SK-N-SH treated with all-trans-retinoic acid at 6 μM for 48 hours (cell line): ENCODE measurements at regions not wholly inside any gene's neighbourhood (a gene's known extent, or its start where the extent isn't known, plus 50 kb on each side); places are given as distances from the start of the nearest gene placed in this dataset.

Experiments
- ATAC-seq: fragments of 200-7000 bp; cut with Tn5 transposase; 3 replicates; pipeline ENCODE4 v1.9.1; 2020; ENCODE audit warnings: mild to moderate bottlenecking, moderate library complexity
- BACH2 ChIP-seq: fragments of 250-450 bp; sonication (Bioruptor Pico); IDR thresholded peaks from 2 replicates; pipeline ENCODE4 v1.9.0; 2021; ENCODE audit warnings: mild to moderate bottlenecking, borderline replicate concordance
- CSDC2 ChIP-seq: fragments of 250-450 bp; sonication (Bioruptor Pico); IDR thresholded peaks from 2 replicates; pipeline ENCODE4 v1.5.0; 2020; ENCODE audit warnings: mild to moderate bottlenecking, moderate library complexity
- ESRRG ChIP-seq: fragments of 250-450 bp; sonication (Bioruptor Pico); IDR thresholded peaks from 2 replicates; pipeline ENCODE4 v1.6.1; 2021; ENCODE audit warnings: mild to moderate bottlenecking
- ISL1 ChIP-seq: fragments of 250-450 bp; sonication (Bioruptor Pico); IDR thresholded peaks from 2 replicates; pipeline ENCODE4 v2.1.2; 2022; ENCODE audit warnings: mild to moderate bottlenecking, moderate library complexity
- OSR1 ChIP-seq: fragments of 250-450 bp; sonication (Bioruptor Pico); IDR thresholded peaks from 2 replicates; pipeline ENCODE4 v1.8.0; 2022; ENCODE audit warnings: moderate library complexity, mild to moderate bottlenecking, inconsistent platforms
- PATZ1 ChIP-seq: fragments of 250-450 bp; sonication (Bioruptor Pico); IDR thresholded peaks from 2 replicates; pipeline ENCODE4 v1.8.0; 2020; ENCODE audit warnings: mild to moderate bottlenecking, moderate library complexity, borderline replicate concordance
- RARB ChIP-seq: fragments of 250-450 bp; sonication (Bioruptor Pico); IDR thresholded peaks from 2 replicates; pipeline ENCODE4 v1.8.0; 2021; ENCODE audit warnings: mild to moderate bottlenecking, moderate library complexity
- SNAI2 ChIP-seq: fragments of 250-450 bp; sonication (Bioruptor Pico); IDR thresholded peaks from 2 replicates; pipeline ENCODE4 v1.5.0; 2020; ENCODE audit warnings: mild to moderate bottlenecking, moderate library complexity
- TCF4 ChIP-seq: fragments of 250-450 bp; sonication (Bioruptor Pico); IDR thresholded peaks from 2 replicates; pipeline ENCODE4 v1.8.0; 2021; ENCODE audit warnings: mild to moderate bottlenecking, moderate library complexity, borderline replicate concordance
- TOX ChIP-seq: fragments of 250-450 bp; sonication (Bioruptor Pico); IDR thresholded peaks from 2 replicates; pipeline ENCODE4 v1.8.0; 2021; ENCODE audit warnings: mild to moderate bottlenecking, moderate library complexity, borderline replicate concordance
- ZC3H10 ChIP-seq: fragments of 250-450 bp; sonication (Bioruptor Pico); IDR thresholded peaks from 2 replicates; pipeline ENCODE4 v1.5.1; 2021; ENCODE audit warnings: mild to moderate bottlenecking, moderate library complexity
- ZFP30 ChIP-seq: fragments of 450-650 bp; formaldehyde crosslinking; IDR thresholded peaks from 2 replicates; pipeline ENCODE4 v1.5.0; 2022; ENCODE audit warnings: mild to moderate bottlenecking, moderate library complexity
- ZNF565 ChIP-seq: fragments of 450-650 bp; formaldehyde crosslinking; conservative IDR thresholded peaks from 2 replicates; pipeline ENCODE4 v1.5.0; 2020; ENCODE audit warnings: low read depth, mild to moderate bottlenecking, moderate library complexity
- ZNF70 ChIP-seq: fragments of 450-650 bp; formaldehyde crosslinking; IDR thresholded peaks from 2 replicates; pipeline ENCODE4 v1.5.0; 2020; ENCODE audit warnings: mild to moderate bottlenecking, moderate library complexity
- ZNF8 ChIP-seq: fragments of 450-650 bp; formaldehyde crosslinking; IDR thresholded peaks from 2 replicates; pipeline ENCODE4 v1.5.0; 2020; ENCODE audit warnings: mild to moderate bottlenecking, moderate library complexity
- TF ChIP-seq, protein P1 (sequence below): fragments of 250-450 bp; sonication (Bioruptor Pico); IDR thresholded peaks from 2 replicates; pipeline ENCODE4 v1.5.1; 2020; ENCODE audit warnings: low read depth, mild to moderate bottlenecking, moderate library complexity
- TF ChIP-seq, protein P2 (sequence below): fragments of 250-450 bp; sonication (Bioruptor Pico); IDR thresholded peaks from 2 replicates; pipeline ENCODE4 v1.8.0; 2021; ENCODE audit warnings: low read depth, mild to moderate bottlenecking, moderate library complexity, borderline replicate concordance
- TF ChIP-seq, protein P3 (sequence below): fragments of 250-450 bp; sonication (Bioruptor Pico); IDR thresholded peaks from 2 replicates; pipeline ENCODE4 v1.5.0; 2020; ENCODE audit warnings: mild to moderate bottlenecking, moderate library complexity

- no peak for ATAC-seq
- TF ChIP-seq ZNF70 (CRISPR knock-in tag) (no peak), ESRRG (CRISPR knock-in tag) (no peak), ZFP30 (no peak)
- TF ChIP-seq, protein P1, sequence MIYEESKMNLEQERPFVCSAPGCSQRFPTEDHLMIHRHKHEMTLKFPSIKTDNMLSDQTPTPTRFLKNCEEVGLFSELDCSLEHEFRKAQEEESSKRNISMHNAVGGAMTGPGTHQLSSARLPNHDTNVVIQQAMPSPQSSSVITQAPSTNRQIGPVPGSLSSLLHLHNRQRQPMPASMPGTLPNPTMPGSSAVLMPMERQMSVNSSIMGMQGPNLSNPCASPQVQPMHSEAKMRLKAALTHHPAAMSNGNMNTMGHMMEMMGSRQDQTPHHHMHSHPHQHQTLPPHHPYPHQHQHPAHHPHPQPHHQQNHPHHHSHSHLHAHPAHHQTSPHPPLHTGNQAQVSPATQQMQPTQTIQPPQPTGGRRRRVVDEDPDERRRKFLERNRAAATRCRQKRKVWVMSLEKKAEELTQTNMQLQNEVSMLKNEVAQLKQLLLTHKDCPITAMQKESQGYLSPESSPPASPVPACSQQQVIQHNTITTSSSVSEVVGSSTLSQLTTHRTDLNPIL (CRISPR knock-in tag), result no peak
- TF ChIP-seq, all 23 proteins: peak for 0
Measured at GRCh38 chr11:106470230-106470629, 392.8 kb downstream of the AASDHPPT start.

DNA sequence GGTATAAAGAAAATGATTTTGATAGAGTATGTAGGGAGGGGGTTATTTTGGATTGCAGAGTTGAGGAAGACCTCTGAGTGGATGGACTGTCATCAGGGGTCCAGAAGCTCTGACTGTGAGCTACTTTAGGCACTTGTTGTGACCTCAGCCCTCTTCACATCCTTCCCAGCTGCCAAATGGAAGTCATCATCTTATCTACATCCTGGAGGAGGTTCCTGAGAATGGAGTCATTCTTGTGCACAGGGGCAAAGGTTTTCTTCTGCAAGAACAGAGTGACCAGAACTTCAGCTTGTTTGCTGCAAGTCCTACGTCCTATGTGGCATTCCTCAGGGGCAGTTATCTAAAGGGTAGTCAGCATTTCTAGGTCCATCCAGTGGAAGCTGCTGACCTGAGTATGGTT is 393.8 kb downstream of the AASDHPPT start:
- TF ChIP-seq, protein P1 (CRISPR knock-in tag), result no peak
- no peak for TF ChIP-seq ZC3H10
- no peak for TF ChIP-seq TOX (CRISPR knock-in tag)
- TF ChIP-seq ISL1 (CRISPR knock-in tag), result no peak
- no peak for TF ChIP-seq OSR1
- no peak for ATAC-seq

DNA sequence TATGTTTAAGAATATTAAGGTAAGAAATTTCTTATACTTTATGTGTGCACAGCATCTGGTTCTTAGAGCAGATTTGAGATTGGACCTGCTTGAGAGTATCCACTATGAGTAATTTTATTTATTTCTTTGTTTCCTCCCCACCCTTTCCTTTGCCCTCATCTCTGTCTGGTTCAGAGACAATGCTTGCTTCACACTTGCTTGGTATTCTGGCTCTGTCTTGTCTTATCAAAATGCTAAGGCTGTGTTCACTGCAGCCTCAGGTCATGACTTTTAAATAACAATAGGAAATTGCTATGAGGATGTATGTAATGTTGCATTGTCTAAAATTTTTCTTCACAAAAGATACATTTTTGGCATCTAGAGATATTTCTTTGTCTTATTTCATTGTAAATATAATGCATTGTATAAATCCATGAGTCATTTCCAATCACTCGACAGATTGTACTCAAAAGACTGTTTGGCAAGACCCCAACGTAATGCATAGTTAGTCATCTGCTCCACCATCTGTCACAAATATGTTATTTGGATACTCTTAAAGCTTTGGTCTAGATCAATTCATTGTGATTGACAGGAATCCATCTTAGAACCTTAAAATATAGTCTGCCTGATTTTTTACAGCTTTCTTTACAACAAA is 395.7 kb downstream of the AASDHPPT start:
- no peak for TF ChIP-seq CSDC2 (CRISPR knock-in tag)
- TF ChIP-seq OSR1, result no peak
- no peak for TF ChIP-seq PATZ1
- no peak for TF ChIP-seq ZNF70 (CRISPR knock-in tag)
- no peak for TF ChIP-seq ZNF565 (CRISPR knock-in tag)
- TF ChIP-seq ZFP30, result no peak
- TF ChIP-seq, protein P1 (CRISPR knock-in tag), result no peak
- TF ChIP-seq BACH2 (CRISPR knock-in tag), result no peak
- TF ChIP-seq SNAI2 (CRISPR knock-in tag), result no peak
- TF ChIP-seq, protein P2, sequence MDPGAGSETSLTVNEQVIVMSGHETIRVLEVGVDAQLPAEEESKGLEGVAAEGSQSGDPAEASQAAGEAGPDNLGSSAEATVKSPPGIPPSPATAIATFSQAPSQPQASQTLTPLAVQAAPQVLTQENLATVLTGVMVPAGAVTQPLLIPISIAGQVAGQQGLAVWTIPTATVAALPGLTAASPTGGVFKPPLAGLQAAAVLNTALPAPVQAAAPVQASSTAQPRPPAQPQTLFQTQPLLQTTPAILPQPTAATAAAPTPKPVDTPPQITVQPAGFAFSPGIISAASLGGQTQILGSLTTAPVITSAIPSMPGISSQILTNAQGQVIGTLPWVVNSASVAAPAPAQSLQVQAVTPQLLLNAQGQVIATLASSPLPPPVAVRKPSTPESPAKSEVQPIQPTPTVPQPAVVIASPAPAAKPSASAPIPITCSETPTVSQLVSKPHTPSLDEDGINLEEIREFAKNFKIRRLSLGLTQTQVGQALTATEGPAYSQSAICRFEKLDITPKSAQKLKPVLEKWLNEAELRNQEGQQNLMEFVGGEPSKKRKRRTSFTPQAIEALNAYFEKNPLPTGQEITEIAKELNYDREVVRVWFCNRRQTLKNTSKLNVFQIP, result no peak
- no peak for TF ChIP-seq ISL1 (CRISPR knock-in tag)
- no peak for TF ChIP-seq ZNF8 (CRISPR knock-in tag)
- TF ChIP-seq, protein P3, sequence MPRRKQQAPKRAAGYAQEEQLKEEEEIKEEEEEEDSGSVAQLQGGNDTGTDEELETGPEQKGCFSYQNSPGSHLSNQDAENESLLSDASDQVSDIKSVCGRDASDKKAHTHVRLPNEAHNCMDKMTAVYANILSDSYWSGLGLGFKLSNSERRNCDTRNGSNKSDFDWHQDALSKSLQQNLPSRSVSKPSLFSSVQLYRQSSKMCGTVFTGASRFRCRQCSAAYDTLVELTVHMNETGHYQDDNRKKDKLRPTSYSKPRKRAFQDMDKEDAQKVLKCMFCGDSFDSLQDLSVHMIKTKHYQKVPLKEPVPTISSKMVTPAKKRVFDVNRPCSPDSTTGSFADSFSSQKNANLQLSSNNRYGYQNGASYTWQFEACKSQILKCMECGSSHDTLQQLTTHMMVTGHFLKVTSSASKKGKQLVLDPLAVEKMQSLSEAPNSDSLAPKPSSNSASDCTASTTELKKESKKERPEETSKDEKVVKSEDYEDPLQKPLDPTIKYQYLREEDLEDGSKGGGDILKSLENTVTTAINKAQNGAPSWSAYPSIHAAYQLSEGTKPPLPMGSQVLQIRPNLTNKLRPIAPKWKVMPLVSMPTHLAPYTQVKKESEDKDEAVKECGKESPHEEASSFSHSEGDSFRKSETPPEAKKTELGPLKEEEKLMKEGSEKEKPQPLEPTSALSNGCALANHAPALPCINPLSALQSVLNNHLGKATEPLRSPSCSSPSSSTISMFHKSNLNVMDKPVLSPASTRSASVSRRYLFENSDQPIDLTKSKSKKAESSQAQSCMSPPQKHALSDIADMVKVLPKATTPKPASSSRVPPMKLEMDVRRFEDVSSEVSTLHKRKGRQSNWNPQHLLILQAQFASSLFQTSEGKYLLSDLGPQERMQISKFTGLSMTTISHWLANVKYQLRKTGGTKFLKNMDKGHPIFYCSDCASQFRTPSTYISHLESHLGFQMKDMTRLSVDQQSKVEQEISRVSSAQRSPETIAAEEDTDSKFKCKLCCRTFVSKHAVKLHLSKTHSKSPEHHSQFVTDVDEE (CRISPR knock-in tag), result no peak
- TF ChIP-seq TOX (CRISPR knock-in tag), result no peak
- no peak for TF ChIP-seq ESRRG (CRISPR knock-in tag)
- TF ChIP-seq RARB (CRISPR knock-in tag), result no peak
- no peak for TF ChIP-seq TCF4 (CRISPR knock-in tag)
- peak; percentile 37; the same call in 2 of the 3 replicates for ATAC-seq
